GM23248 (cell line): ENCODE measurements at regions not wholly inside any gene's neighbourhood (a gene's known extent, or its start where the extent isn't known, plus 50 kb on each side); places are given as distances from the start of the nearest gene placed in this dataset.

Experiments
- EZH2 ChIP-seq: fragments of 200-600 bp; sonication (generic); IDR thresholded peaks from 2 replicates; pipeline ENCODE4 v1.6.1; 2018; ENCODE audit warnings: antibody characterized with exemption, mild to moderate bottlenecking; ENCODE audit not compliant: insufficient read depth, poor library complexity, severe bottlenecking
- EZH2phosphoT487 ChIP-seq: fragments of 200-600 bp; sonication (generic); IDR thresholded peaks from 2 replicates; pipeline ENCODE4 v1.6.1; 2018; ENCODE audit warnings: antibody characterized with exemption, moderate library complexity, mild to moderate bottlenecking, low read depth; ENCODE audit not compliant: insufficient read depth

GRCh38 chr12:28967426-28967825, 181.7 kb upstream of the FAR2 start:
- TF ChIP-seq EZH2 = no peak
- no peak for TF ChIP-seq EZH2phosphoT487
